ENCODE measurements at regions not wholly inside any gene's neighbourhood (a gene's known extent, or its start where the extent isn't known, plus 50 kb on each side); places are given as distances from the start of the nearest gene placed in this dataset.

GRCh38 chr12:102562836-102563425 lies 82.6 kb upstream of the IGF1 start:
- no peak overlapping the region for H3K27ac ChIP-seq
- no peaks in the 10 kb centered on the region for H3K4me1 ChIP-seq
- H3K4me3 ChIP-seq: no peak overlapping the region
- H3K9me3 ChIP-seq: peaks cover 0 to 12% (median 0%) of the 10 kb centered on the region in 3 donors
- WGBS, 2 donors (ENCODE audit: low coverage in 1 of 2): 0 to 10% methylated on average over 1 to 2 of the region's 2 CpGs
- no peak for ATAC-seq
- TF ChIP-seq POLR2A (IDR thresholded peaks at IDR 0.05) (no peak), CTCF (IDR thresholded peaks at IDR 0.05) (no peak), EP300 (IDR thresholded peaks at IDR 0.05) (no peak), POLR2AphosphoS5 (IDR thresholded peaks at IDR 0.05) (no peak)
- H3K27me3 ChIP-seq: no peaks in the 10 kb centered on the region
- H3K36me3 ChIP-seq: no peaks in the 10 kb centered on the region

- H3K4me3 ChIP-seq: no peak overlapping the region
- H3K27ac ChIP-seq: no peak overlapping the region
- H3K9me3 ChIP-seq: no peaks in the 10 kb centered on the region
- H3K27me3 ChIP-seq: no peaks in the 10 kb centered on the region
- H3K36me3 ChIP-seq: no peaks in the 10 kb centered on the region
- ATAC-seq: no peak
- TF ChIP-seq EP300 (IDR thresholded peaks at IDR 0.05) (no peak), CTCF (IDR thresholded peaks at IDR 0.05) (no peak)
- WGBS, 2 donors (ENCODE audit: low coverage in 1 of 2): 70% methylated on average over 2 of the region's 2 CpGs; no CpG with 5 or more reads in 1 of the 2 donors
- no peaks in the 10 kb centered on the region for H3K4me1 ChIP-seq
Measured at GRCh38 chr12:102551186-102551585, 70.8 kb upstream of the IGF1 start.

- ATAC-seq: no peak
- WGBS, 2 donors (ENCODE audit: low coverage in 1 of 2): 44 to 48% methylated on average over 3 to 4 of the region's 5 CpGs
- Histone ChIP-seq H3K4me1 (no peaks in the 10 kb centered on the region), H3K36me3 (no peaks in the 10 kb centered on the region), H3K4me3 (no peak overlapping the region), H3K9me3 (no peaks in the 10 kb centered on the region), H3K27me3 (no peaks in the 10 kb centered on the region), H3K27ac (no peak overlapping the region)
- TF ChIP-seq POLR2AphosphoS5 (IDR thresholded peaks at IDR 0.05) (no peak), POLR2A (IDR thresholded peaks at IDR 0.05) (no peak), EP300 (IDR thresholded peaks at IDR 0.05) (no peak), CTCF (IDR thresholded peaks at IDR 0.05) (no peak)
Measured at GRCh38 chr12:102549691-102550090, 69.3 kb upstream of the IGF1 start.

DNA sequence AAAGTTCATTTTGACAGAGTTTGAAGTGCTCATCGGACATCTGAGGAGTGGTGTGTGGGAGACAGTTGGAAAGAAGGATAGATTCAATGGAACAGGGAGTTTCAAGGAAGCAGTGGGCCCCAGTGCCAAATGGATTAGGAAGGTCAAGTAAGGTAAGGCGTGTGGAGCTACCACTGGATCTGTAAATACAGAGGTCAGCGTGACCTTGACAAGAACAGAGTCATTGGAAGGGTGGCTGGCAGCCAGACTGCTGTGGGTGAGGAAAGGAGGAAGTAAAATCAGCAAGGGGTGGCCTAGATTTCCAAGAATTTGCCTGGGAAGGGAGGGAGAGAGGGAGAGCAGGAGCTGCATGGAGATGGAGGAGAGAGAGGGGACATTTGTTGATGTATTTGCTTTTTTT lies 68.2 kb upstream of the IGF1 start:
- H3K27me3 ChIP-seq: no peaks in the 10 kb centered on the region
- TF ChIP-seq POLR2A (IDR thresholded peaks at IDR 0.05) (no peak), POLR2AphosphoS5 (IDR thresholded peaks at IDR 0.05) (no peak), CTCF (IDR thresholded peaks at IDR 0.05) (no peak), EP300 (IDR thresholded peaks at IDR 0.05) (no peak)
- no peaks in the 10 kb centered on the region for H3K9me3 ChIP-seq
- H3K27ac ChIP-seq: no peak overlapping the region
- H3K4me1 ChIP-seq: no peaks in the 10 kb centered on the region
- ATAC-seq: no peak
- H3K36me3 ChIP-seq: no peaks in the 10 kb centered on the region
- WGBS, 2 donors (ENCODE audit: low coverage in 1 of 2): 34 to 45% methylated on average over 3 of the region's 3 CpGs
- no peak overlapping the region for H3K4me3 ChIP-seq

All from gastroesophageal sphincter (tissue), 4 donors.